Tibial nerve (tissue), 4 donors: ENCODE measurements at regions not wholly inside any gene's neighbourhood (a gene's known extent, or its start where the extent isn't known, plus 50 kb on each side); places are given as distances from the start of the nearest gene placed in this dataset.

Experiments
- DNase-seq, 2 donors: peaks; one replicate each; pipeline ENCODE4 v3.0.0-alpha.2; 2019; ENCODE audit warnings: low spot score in 2 of 2
- H3K27ac ChIP-seq, 4 donors: fragments of 200-600 bp; sonication (generic) in 3 of 4; one replicate each; pipeline ENCODE4 v1.5.1; 2017 to 2019; ENCODE audit warnings: mild to moderate bottlenecking in 1 of 4
- H3K27me3 ChIP-seq, 2 donors: fragments of 200-600 bp; sonication (generic) in 1 of 2; one replicate each; pipeline versions ENCODE4 v1.5.1 to v1.6.0; 2017 to 2019
- H3K36me3 ChIP-seq, 3 donors: fragments of 200-600 bp; sonication (generic); one replicate each; pipeline ENCODE4 v1.5.1; 2018 to 2019
- H3K4me1 ChIP-seq, 4 donors: fragments of 200-600 bp; sonication (generic) in 3 of 4; one replicate each; pipeline ENCODE4 v1.5.1; 2017 to 2019
- H3K4me3 ChIP-seq, 4 donors: fragments of 200-600 bp; sonication (generic) in 3 of 4; one replicate each; pipeline ENCODE4 v1.5.1; 2017 to 2019; ENCODE audit warnings: mild to moderate bottlenecking in 1 of 4, moderate library complexity in 1 of 4
- H3K9me3 ChIP-seq, 4 donors: fragments of 200-600 bp; sonication (generic) in 3 of 4; one replicate each; pipeline ENCODE4 v1.5.1; 2017 to 2019
- EP300 ChIP-seq, 2 donors: sonication (generic); formaldehyde crosslinking; IDR thresholded peaks; one replicate each; pipeline ENCODE4 v1.6.1; 2017; ENCODE audit warnings: antibody characterized with exemption in 2 of 2, mild to moderate bottlenecking in 1 of 2
- POLR2A ChIP-seq, 2 donors: fragments of 450-650 bp; IDR thresholded peaks; one replicate each; pipeline ENCODE4 v1.6.1; 2017; ENCODE audit warnings: antibody characterized with exemption in 2 of 2, mild to moderate bottlenecking in 2 of 2, moderate library complexity in 2 of 2
- WGBS, 2 donors: methylation state at CpG; one replicate each; pipeline ENCODE4 v1.1.5; 2018; 5-methylcytosine and 5-hydroxymethylcytosine counted together
- TF ChIP-seq, protein P1 (sequence below), 5 experiments: fragments of 200-600 bp in 3 of 5; fragments of 450-650 bp in 2 of 5; sonication (generic) in 3 of 5; IDR thresholded peaks; one replicate each; pipeline ENCODE4 v1.5.1; 2016 to 2019; ENCODE audit warnings: antibody characterized with exemption in 5 of 5, mild to moderate bottlenecking in 3 of 5, moderate library complexity in 2 of 5

DNA sequence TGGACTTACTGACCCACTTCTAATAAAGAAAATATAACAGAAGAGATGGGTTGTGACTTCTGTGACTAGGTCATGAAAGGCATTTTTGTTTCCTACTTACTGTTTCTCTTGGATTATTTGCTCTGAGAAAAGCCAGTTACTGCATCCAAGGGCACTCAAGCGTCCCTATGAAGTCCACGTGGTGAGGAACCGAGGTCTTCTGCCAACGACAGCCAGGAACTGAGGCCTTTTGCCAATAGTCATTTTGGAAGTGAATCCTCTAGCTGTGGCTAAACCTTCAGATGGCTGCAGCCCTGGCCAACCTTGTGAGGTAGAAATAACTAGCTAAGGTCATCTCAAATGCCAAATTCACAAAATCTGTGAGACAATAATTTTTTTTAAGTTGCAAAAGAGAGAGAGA is 449.8 kb upstream of the RGPD4 start:
- no peak overlapping the region for H3K4me3 ChIP-seq
- no peaks in the 10 kb centered on the region for H3K4me1 ChIP-seq
- no peaks in the 10 kb centered on the region for H3K27me3 ChIP-seq
- no peak for DNase-seq
- WGBS, 2 donors: 28 to 38% methylated on average over 4 of the region's 4 CpGs
- H3K36me3 ChIP-seq: no peaks in the 10 kb centered on the region
- H3K9me3 ChIP-seq: peaks cover 0 to 2% (median 0%) of the 10 kb centered on the region in 4 donors
- H3K27ac ChIP-seq: no peak overlapping the region
- TF ChIP-seq, protein P1, sequence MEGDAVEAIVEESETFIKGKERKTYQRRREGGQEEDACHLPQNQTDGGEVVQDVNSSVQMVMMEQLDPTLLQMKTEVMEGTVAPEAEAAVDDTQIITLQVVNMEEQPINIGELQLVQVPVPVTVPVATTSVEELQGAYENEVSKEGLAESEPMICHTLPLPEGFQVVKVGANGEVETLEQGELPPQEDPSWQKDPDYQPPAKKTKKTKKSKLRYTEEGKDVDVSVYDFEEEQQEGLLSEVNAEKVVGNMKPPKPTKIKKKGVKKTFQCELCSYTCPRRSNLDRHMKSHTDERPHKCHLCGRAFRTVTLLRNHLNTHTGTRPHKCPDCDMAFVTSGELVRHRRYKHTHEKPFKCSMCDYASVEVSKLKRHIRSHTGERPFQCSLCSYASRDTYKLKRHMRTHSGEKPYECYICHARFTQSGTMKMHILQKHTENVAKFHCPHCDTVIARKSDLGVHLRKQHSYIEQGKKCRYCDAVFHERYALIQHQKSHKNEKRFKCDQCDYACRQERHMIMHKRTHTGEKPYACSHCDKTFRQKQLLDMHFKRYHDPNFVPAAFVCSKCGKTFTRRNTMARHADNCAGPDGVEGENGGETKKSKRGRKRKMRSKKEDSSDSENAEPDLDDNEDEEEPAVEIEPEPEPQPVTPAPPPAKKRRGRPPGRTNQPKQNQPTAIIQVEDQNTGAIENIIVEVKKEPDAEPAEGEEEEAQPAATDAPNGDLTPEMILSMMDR (IDR thresholded peaks at IDR 0.05): no peak
- TF ChIP-seq POLR2A (IDR thresholded peaks at IDR 0.05): no peak
- TF ChIP-seq EP300 (IDR thresholded peaks at IDR 0.05): no peak

DNA sequence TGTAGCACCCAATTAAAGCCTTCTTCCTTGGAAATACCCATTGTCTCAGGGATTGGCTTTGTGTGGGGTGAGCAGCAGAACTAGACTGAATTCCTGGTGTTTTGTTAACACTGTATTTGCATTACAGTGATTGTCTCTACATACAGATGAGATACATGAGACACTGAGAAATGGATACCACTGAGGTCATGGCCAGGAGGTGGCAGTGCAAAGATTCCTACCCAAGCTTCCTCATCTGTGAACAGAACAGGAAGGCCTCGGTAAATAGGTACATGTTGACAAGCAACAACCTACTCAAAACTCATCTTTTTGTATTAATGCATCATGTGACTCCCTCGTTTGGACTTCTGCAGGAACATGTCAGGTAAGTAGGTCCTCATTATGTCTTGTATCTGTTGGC is 445.8 kb upstream of the RGPD4 start:
- Histone ChIP-seq H3K36me3 (no peaks in the 10 kb centered on the region), H3K4me3 (no peak overlapping the region), H3K4me1 (no peaks in the 10 kb centered on the region), H3K27me3 (no peaks in the 10 kb centered on the region), H3K27ac (no peak overlapping the region), H3K9me3 (peaks cover 0 to 2% (median 0%) of the 10 kb centered on the region in 4 donors)
- TF ChIP-seq, protein P1 (IDR thresholded peaks at IDR 0.05): no peak
- TF ChIP-seq EP300 (IDR thresholded peaks at IDR 0.05): no peak
- no peak for TF ChIP-seq POLR2A (IDR thresholded peaks at IDR 0.05)
- WGBS, 2 donors: 88 to 93% methylated on average over 2 of the region's 2 CpGs
- no peak for DNase-seq

DNA sequence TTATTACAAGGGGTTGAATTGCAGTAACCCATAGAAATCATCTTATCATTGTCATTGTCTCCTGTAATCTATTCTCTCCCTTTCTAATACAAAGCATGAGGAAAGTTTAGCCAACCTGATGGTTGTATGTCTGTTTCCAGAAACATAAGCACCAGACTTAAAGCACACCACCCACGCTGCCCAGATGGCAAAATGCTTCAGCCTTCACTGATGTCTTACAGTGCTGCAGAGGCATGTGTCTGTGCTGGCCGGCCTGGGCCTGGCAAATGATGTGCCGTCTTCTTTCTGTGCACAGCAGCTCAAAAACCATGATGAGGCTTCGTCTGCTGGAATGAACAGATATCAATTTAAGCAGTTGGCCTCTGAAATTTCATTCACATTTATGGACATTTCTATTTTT is 443.0 kb upstream of the RGPD4 start:
- H3K27ac ChIP-seq: no peak overlapping the region
- DNase-seq: no peak
- H3K4me1 ChIP-seq: no peaks in the 10 kb centered on the region
- no peak overlapping the region for H3K4me3 ChIP-seq
- H3K27me3 ChIP-seq: no peaks in the 10 kb centered on the region
- WGBS, 2 donors: 75 to 88% methylated on average over 4 of the region's 4 CpGs
- H3K36me3 ChIP-seq: no peaks in the 10 kb centered on the region
- H3K9me3 ChIP-seq: no peaks in the 10 kb centered on the region
- TF ChIP-seq EP300 (IDR thresholded peaks at IDR 0.05): no peak

DNA sequence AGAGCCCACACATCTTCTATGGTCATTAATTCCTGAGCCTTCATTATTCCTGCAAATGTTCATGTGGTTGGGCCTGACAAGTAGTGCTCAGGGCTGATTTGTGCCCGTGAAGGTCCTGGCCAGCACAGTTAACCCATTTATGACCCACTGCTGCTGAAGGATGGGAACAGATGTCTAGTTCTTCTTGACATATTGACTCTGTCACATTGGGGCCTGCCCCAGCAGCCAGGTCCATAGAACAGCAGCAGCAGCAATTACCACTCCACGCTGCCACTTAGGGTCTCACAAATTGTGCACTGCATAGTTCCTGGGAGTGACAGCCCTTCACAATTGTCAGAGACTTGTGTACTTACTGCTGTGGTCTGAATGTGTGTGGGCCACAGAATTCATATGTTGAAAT is 442.3 kb upstream of the RGPD4 start:
- DNase-seq: no peak
- no peaks in the 10 kb centered on the region for H3K27me3 ChIP-seq
- TF ChIP-seq EP300 (IDR thresholded peaks at IDR 0.05) (no peak), POLR2A (IDR thresholded peaks at IDR 0.05) (no peak)
- TF ChIP-seq, protein P1 (IDR thresholded peaks at IDR 0.05): no peak
- no peak overlapping the region for H3K27ac ChIP-seq
- 53 to 63% methylated on average over 2 of the region's 2 CpGs for WGBS, 2 donors
- H3K9me3 ChIP-seq: no peaks in the 10 kb centered on the region
- H3K4me1 ChIP-seq: no peaks in the 10 kb centered on the region
- H3K36me3 ChIP-seq: no peaks in the 10 kb centered on the region
- H3K4me3 ChIP-seq: no peak overlapping the region

DNA sequence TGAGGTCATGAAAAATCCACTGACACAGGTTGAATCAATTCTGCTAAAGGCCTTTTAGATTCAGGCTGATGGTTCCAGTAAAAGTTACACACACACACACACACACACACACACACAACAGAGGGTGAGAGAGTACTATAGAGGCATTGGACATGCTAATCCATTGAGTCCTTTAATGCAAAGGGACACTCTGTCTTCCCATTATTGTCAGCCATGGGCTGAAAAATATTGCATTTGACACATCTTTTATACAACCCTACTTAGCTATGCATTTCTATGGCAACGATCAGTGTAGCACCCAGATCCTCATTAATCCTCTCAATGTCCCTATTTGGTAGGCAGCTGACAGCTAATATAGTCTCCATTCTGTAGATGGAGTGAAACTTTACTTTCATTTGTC is 440.8 kb upstream of the RGPD4 start:
- H3K9me3 ChIP-seq: no peaks in the 10 kb centered on the region
- H3K4me3 ChIP-seq: no peak overlapping the region
- H3K27me3 ChIP-seq: no peaks in the 10 kb centered on the region
- TF ChIP-seq EP300 (IDR thresholded peaks at IDR 0.05): no peak
- TF ChIP-seq, protein P1 (IDR thresholded peaks at IDR 0.05): no peak
- TF ChIP-seq POLR2A (IDR thresholded peaks at IDR 0.05): no peak
- H3K27ac ChIP-seq: no peak overlapping the region
- 89 to 95% methylated on average over 1 of the region's 1 CpG for WGBS, 2 donors
- no peaks in the 10 kb centered on the region for H3K4me1 ChIP-seq
- DNase-seq: no peak
- H3K36me3 ChIP-seq: no peaks in the 10 kb centered on the region

DNA sequence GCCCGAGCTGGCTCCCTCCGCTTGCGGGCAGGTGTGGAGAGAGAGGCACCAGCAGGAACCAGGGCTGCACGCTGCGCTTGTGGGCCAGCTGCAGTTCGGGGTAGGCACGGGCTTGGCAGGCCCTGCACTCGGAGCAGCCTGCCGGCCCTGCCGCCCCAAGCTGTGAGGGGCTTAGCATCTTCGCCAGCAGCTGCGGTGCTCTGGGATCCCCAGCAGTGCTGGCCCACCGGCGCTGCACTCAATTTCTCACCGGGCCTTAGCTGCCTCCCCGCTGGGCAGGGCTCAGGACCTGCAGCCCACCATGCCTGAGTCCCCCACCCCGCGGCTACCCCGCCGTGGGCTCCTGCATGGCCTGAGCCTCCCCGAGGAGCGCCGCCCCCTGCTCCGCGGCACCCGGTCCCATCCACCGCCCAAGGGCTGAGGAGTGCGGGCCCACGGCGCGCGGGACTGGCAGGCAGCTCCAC is 434.4 kb upstream of the RGPD4 start:
- DNase-seq: no peak
- TF ChIP-seq EP300 (IDR thresholded peaks at IDR 0.05): no peak
- TF ChIP-seq, protein P1 (IDR thresholded peaks at IDR 0.05): no peak
- H3K4me3 ChIP-seq: no peak overlapping the region
- peaks cover 0 to 8% (median 0%) of the 10 kb centered on the region in 4 donors for H3K9me3 ChIP-seq
- 94 to 96% methylated on average over 14 to 26 of the region's 32 CpGs for WGBS, 2 donors
- no peak overlapping the region for H3K27ac ChIP-seq
- no peaks in the 10 kb centered on the region for H3K36me3 ChIP-seq
- no peaks in the 10 kb centered on the region for H3K4me1 ChIP-seq
- no peaks in the 10 kb centered on the region for H3K27me3 ChIP-seq
